GM18502 (cell line): ENCODE measurements at regions not wholly inside any gene's neighbourhood (a gene's known extent, or its start where the extent isn't known, plus 50 kb on each side); places are given as distances from the start of the nearest gene placed in this dataset.

Experiments used
- ATAC-seq: cut with Tn5 transposase; IDR thresholded peaks from one replicate; pipeline ENCODE4 v1.9.1; 2021; ENCODE audit warnings: mild to moderate bottlenecking; ENCODE audit not compliant: unreplicated experiment, poor library complexity

GRCh38 chr5:147160902-147161700 lies 73.7 kb upstream of the STK32A start:
- ATAC-seq, result no peak

- no peak for ATAC-seq
Observed at GRCh38 chr5:147162740-147163139, 72.1 kb upstream of the STK32A start.

- ATAC-seq, result no peak
Observed at GRCh38 chr5:147167529-147167928, 67.3 kb upstream of the STK32A start.

GRCh38 chr5:147168578-147169327 lies 66.1 kb upstream of the STK32A start:
- no peak for ATAC-seq

- no peak for ATAC-seq
Observed at GRCh38 chr5:147169399-147169798, 65.4 kb upstream of the STK32A start.

- no peak for ATAC-seq
Observed at GRCh38 chr5:147169901-147170300, 64.9 kb upstream of the STK32A start.

GRCh38 chr5:147170603-147171002 lies 64.2 kb upstream of the STK32A start:
- ATAC-seq, result peak; percentile 84

GRCh38 chr5:147174671-147175265 lies 60.1 kb upstream of the STK32A start:
- ATAC-seq, result no peak

GRCh38 chr5:147175516-147176097 lies 59.2 kb upstream of the STK32A start:
- no peak for ATAC-seq

GRCh38 chr5:147176422-147176821 lies 58.4 kb upstream of the STK32A start:
- ATAC-seq, result no peak

- ATAC-seq, result no peak
Observed at GRCh38 chr5:147177125-147177840, 57.5 kb upstream of the STK32A start.

GRCh38 chr5:147179562-147180147 lies 55.2 kb upstream of the STK32A start:
- no peak for ATAC-seq

- ATAC-seq, result no peak
Observed at GRCh38 chr5:147180751-147181150, 54.1 kb upstream of the STK32A start.
